CD4-positive, alpha-beta T cell treated with Interleukin-1 beta for 1 hour (primary cell): ENCODE measurements at regions not wholly inside any gene's neighbourhood (a gene's known extent, or its start where the extent isn't known, plus 50 kb on each side); places are given as distances from the start of the nearest gene placed in this dataset.
A peak's percentile ranks its signal among the peaks of the same experiment; 100 is the strongest.

Experiments
- DNase-seq, 2 donors: peaks; one replicate each; pipeline ENCODE4 v3.0.0-alpha.2; 2020 to 2022

- no peak for DNase-seq
These were observed 524.0 kb downstream of the SOX11 start for GRCh38 chr2:6216234-6216633.

GRCh38 chr2:6218926-6219325, 526.7 kb downstream of the SOX11 start:
- no peak for DNase-seq

GRCh38 chr2:6219906-6220305, 527.7 kb downstream of the SOX11 start:
- no peak for DNase-seq

GRCh38 chr2:6222296-6222695, 530.1 kb downstream of the SOX11 start:
- no peak for DNase-seq

DNA sequence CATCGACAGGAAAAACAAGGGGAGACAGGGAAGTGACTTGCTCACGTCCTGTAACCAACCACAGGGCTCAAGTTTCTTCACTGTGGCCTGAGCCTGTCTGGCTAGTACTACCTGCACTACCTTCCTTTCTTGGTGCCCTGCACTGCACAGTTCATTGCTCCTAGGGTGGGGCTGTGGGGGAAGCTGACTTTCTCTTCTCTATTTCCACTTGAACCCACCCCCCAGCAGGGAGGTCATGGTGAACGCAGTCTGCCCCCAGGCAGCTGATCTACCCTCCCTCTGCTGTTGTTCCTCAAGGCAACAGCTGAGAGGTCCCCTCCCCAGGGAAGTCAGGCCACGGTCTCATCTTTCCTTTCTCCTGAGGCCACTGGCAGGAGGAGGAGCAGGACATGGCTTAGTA, 532.1 kb downstream of the SOX11 start:
- DNase-seq: peak in 1 of 2 donors; percentile 1

DNA sequence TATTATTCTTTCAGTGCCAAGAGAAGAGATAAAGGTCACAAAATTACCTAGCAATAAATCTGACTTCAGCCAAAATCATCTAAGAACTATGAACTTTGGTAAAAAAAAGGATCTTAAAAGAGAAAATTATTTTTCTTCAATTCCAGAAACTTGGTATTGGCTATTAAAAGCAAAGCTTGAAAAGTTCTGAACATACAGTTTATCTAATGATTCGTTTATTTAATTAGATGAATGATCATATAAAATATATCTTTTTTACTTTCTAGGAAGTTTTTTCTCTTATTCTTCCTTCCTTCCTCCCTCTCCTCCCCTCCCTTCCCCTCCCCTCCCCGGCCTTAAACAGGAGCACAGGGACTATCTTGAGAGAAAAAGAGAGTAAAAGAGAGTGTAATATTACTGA, 536.1 kb downstream of the SOX11 start:
- no peak for DNase-seq

DNA sequence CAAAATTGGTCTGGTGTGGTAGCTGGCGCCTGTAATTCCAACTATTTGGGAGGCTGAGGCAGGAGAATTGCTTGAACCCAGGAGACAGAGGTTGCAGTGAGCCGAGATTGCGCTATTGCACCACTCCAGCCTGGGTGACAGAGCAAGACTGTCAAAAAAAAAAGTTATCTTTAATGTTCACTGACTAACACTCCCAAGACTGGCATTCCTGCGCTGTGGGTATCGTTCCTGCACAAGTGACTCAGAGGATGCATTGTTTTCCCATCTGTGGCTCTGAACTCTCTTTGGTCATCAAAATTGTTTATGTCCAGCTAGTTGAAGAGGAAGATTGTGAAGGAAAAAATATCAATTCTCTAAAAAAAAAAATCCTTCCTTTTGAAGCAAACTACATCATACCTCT, 539.0 kb downstream of the SOX11 start:
- no peak for DNase-seq

DNA sequence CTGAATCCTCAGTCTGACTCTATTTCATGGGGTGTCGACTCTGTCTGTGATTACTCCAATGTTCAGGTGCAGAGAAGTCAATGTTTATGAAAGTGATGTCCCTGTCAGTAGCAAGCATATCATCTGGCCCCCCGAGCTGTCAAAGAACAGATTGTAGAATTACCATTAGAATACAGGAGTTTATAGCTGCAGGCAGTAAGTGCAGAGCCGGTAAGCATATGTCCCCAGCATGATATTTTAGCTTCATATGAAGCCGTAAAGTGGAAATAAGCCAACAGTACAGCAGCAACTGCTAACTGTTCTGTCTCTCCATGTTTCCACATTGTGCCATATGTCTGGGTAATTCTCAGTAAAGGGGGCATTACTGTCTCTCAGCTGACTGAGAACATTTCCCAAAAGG, 541.8 kb downstream of the SOX11 start:
- no peak for DNase-seq

DNA sequence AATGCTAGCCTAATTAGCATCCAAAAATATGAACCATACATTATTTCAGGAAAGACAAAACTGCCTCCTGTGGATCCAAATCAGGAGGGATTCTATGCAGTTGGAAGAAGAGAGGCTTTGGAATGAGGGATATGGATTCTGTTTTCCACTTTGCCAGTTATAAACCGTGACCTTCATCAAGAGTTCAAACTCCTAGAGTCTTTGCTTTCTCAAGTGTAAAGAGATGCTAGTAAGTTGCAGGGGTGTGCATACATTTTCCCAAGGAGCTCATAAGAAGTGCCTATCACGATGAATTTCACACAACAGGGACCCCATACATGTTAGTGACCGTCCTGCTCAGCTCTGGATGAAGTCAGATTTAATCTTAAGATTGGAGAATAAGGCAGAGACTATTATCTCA, 542.5 kb downstream of the SOX11 start:
- DNase-seq: no peak

DNA sequence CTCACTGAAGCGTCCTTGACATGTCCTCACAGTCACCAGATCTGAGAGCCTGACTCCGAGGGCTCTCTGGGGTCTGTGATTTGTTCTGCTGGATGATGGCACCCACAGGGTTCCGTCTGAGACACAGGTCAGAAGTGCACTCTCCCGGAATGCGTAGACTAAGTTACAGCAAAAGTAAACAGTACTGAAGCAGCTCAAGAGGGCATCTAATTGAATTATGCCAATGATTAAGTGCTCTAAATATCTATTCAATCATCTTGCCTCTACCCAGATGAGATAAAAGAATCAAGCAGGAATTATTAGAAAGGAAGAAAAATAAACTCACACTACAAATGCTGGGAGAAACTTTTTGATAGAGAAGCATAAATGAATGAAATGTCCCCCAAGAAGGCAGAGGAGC, 544.1 kb downstream of the SOX11 start:
- no peak for DNase-seq

DNA sequence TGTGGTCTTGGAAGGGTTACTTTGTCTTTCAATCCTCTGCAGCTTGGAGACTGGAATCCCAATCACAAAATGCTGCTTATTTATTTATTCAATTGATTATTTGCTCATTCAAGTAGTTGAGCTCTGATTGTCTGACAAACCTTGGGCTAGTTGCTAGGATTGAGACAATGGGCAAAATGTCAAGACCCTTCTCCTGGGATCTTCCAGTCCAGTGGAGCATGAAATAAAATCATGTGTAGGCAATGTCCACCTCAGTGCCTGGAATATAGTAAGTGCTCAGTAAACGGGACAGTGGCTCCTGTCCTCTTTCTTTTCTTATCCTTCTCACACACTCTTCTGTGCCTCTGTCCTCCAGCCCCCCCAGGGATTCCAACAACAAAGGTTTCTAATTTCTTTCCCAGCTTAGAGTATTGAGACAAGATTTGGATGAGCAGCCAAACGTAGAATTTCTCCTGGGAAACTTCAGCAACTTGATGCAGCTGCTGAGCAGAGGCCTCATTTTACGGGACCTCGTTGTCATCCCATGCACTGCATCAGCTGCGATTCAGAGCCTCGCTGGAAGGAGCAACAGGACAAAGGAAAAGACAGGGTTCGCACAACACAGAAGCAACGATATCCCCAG, 545.0 kb downstream of the SOX11 start:
- DNase-seq: no peak

GRCh38 chr2:6249557-6249956, 557.4 kb downstream of the SOX11 start:
- DNase-seq: no peak

GRCh38 chr2:6254441-6254840, 562.3 kb downstream of the SOX11 start:
- DNase-seq: no peak

DNA sequence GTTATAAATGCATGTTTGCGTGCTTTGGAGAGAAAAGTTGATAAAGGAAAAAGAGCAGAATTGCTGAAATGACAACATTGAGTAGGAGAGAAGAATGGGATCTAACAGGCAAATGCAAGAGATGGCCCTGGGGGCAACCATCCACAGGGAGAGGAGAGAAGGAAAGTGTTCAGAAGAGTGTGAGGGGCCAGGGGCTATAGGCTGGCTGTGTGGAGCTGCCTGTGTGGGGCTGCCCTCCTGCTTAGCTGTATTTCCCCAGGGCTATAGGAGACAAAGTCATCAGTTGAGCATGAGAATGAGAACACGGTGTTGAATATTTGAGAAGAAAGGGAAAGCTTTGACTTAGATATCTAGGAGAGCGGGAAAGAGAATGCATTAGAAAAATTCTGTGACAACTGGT, 572.0 kb downstream of the SOX11 start:
- no peak for DNase-seq

DNA sequence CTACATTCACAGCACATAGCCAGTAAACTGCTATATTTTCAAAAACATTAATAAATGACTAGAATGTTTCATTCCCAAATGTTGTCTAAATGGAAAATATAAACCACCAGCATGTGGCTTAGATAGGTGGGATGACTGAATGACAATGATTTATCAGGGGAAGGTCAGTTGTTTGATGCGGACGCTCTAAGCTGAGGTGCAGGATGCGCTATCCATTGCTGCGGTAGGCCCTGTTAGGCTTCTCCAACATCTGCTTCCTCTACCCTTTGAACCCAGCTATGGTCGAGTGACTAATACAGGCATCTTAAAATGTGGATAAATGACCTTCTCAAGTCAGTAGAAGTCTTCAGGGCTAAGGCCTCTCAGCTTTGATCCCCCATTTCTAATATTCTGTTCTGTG, 584.2 kb downstream of the CMPK2 start:
- DNase-seq: no peak

GRCh38 chr2:6283259-6283658, 582.4 kb downstream of the CMPK2 start:
- no peak for DNase-seq

- DNase-seq: no peak
These were observed 578.3 kb downstream of the CMPK2 start for GRCh38 chr2:6287406-6287805.

DNA sequence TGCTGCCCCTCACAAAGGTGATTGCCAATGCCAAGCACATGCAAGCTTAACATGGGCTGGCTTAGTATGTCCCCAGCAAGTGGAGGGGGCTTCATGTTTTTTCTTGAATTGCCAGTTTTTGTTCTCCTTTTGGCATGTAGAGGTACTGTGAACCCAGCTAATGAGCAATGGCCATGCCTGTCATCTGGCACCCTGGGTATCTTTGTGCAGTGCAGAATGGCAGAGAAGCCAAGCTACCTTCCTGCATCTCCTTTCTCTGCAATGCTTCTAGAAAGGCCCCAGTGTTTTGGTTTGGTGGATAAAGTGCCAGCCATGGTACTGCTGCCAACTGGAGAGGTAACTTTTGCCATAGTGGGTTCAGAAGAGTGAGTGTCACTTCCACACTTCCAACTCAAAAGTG, 576.9 kb downstream of the CMPK2 start:
- no peak for DNase-seq

- no peak for DNase-seq
These were observed 575.3 kb downstream of the CMPK2 start for GRCh38 chr2:6290217-6291015.

GRCh38 chr2:6294791-6295190, 570.9 kb downstream of the CMPK2 start:
- DNase-seq: no peak

DNA sequence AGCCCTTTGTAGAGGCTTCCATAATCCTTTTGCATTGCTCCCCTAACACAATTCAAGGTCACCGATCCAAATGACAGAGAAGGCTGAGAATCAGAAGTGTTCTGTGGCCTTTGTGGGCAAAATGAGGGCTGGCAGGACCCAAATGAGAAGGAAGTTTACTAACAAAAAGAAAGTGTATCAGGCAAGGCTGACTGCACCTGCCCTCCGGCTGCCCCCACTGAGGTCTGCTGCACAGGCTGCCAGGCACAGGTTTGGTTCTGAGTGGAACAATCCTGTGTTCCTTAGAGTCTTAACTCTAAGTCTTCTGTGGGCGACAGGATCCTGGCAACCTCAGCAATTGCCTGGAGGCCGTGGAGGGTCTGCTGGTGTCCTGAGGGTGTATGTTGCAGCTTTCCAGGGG, 568.5 kb downstream of the CMPK2 start:
- no peak for DNase-seq

DNA sequence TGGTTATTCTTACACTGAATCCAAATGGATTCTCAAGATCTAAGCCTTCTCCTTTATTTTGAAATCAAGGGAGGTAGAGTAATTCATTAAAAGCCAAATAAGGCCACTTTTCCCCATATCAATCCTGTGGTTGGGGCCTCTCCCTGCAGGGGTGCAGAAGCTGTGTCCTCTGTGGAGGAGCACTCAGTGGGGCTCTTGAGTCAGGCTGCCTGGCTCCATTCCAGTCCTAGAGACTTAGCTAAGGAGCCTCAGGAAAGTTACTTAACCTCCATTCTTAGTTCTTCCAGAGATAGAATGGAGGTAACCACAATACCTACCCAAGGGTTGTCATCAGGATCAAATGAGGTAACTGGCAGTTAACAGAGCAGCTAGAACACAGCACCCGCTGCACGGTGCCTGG, 564.3 kb downstream of the CMPK2 start:
- DNase-seq: no peak

DNA sequence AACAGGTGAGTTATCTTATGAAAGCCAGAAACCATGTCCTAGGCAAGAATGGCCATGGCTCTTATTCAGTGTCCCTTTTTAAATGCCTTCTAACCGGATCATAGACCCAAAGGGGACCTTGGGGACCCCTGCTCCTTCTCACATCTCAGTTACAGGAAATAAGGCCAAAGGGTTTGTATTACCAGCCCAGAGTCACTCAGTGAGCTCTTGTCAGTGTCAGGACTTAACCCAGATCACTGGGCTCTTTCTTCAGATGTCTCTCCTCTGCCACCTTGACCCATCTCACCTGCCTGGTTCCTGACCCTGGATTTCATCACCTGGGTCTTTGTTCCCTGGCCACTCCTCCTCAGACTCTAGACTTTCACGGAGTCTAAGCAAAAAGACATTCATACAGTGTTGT, 556.7 kb downstream of the CMPK2 start:
- DNase-seq: no peak

GRCh38 chr2:6309415-6310255, 556.1 kb downstream of the CMPK2 start:
- DNase-seq: no peak
